Trophoblast cell (in vitro differentiated cells and primary cell): ENCODE measurements at regions not wholly inside any gene's neighbourhood (a gene's known extent, or its start where the extent isn't known, plus 50 kb on each side); places are given as distances from the start of the nearest gene placed in this dataset.

Experiments
- DNase-seq, 2 donors: peaks; one replicate each; pipeline ENCODE4 v3.0.0-alpha.2; 2016
- H2AFZ ChIP-seq: 2 replicates; pipeline ENCODE4 v1.6.1; 2013; ENCODE audit warnings: low read length, moderate library complexity, mild to moderate bottlenecking; ENCODE audit not compliant: insufficient read depth, poor library complexity
- H2AK5ac ChIP-seq: 2 replicates; pipeline ENCODE4 v1.6.1; 2013; ENCODE audit warnings: mild to moderate bottlenecking, low read length
- H2BK120ac ChIP-seq: 2 replicates; pipeline ENCODE4 v1.6.1; 2013; ENCODE audit warnings: low read length, mild to moderate bottlenecking, moderate library complexity; ENCODE audit not compliant: insufficient read depth, poor library complexity
- H2BK12ac ChIP-seq: 2 replicates; pipeline ENCODE4 v1.6.1; 2013; ENCODE audit warnings: mild to moderate bottlenecking, low read length, moderate library complexity
- H2BK5ac ChIP-seq: 2 replicates; pipeline ENCODE4 v1.6.1; 2013; ENCODE audit warnings: low read length, low read depth, moderate library complexity, mild to moderate bottlenecking; ENCODE audit not compliant: poor library complexity
- H3K14ac ChIP-seq: 2 replicates; pipeline ENCODE4 v1.6.1; 2013; ENCODE audit warnings: mild to moderate bottlenecking, low read length
- H3K18ac ChIP-seq: 2 replicates; pipeline ENCODE4 v1.6.1; 2013; ENCODE audit warnings: mild to moderate bottlenecking, low read length
- H3K23ac ChIP-seq: 2 replicates; pipeline ENCODE4 v1.6.1; 2013; ENCODE audit warnings: low read length
- H3K27ac ChIP-seq: 2 replicates; pipeline ENCODE4 v1.5.1; 2013; ENCODE audit warnings: low read depth, mild to moderate bottlenecking, inconsistent platforms, low read length, moderate library complexity
- H3K27me3 ChIP-seq: 2 replicates; pipeline ENCODE4 v1.6.1; 2013; ENCODE audit warnings: inconsistent platforms, mild to moderate bottlenecking, low read length, moderate library complexity; ENCODE audit not compliant: insufficient read depth
- H3K36me3 ChIP-seq, 2 experiments: 1 replicate in 1 of 2; 2 replicates in 1 of 2; pipeline ENCODE4 v1.6.1; 2013; ENCODE audit warnings: low read length in 2 of 2, mild to moderate bottlenecking in 2 of 2, moderate library complexity in 1 of 2; ENCODE audit not compliant: insufficient read depth in 2 of 2, control insufficient read depth in 1 of 2
- H3K4ac ChIP-seq: 2 replicates; pipeline ENCODE4 v1.6.1; 2013; ENCODE audit warnings: low read depth, mild to moderate bottlenecking, low read length, moderate library complexity
- H3K4me1 ChIP-seq, 2 experiments: 1 replicate in 1 of 2; 2 replicates in 1 of 2; pipeline ENCODE4 v1.6.1; 2013; ENCODE audit warnings: low read length in 2 of 2, mild to moderate bottlenecking in 2 of 2, moderate library complexity in 1 of 2; ENCODE audit not compliant: insufficient read depth in 2 of 2, control insufficient read depth in 1 of 2
- H3K4me2 ChIP-seq: 2 replicates; pipeline ENCODE4 v1.6.1; 2013; ENCODE audit warnings: inconsistent platforms, mild to moderate bottlenecking, low read length, moderate library complexity
- H3K4me3 ChIP-seq: 2 replicates; pipeline ENCODE4 v1.5.1; 2013; ENCODE audit warnings: mild to moderate bottlenecking, low read depth, low read length, inconsistent platforms
- H3K79me1 ChIP-seq: one replicate; pipeline ENCODE4 v1.6.1; 2013; ENCODE audit warnings: low read length
- H3K79me2 ChIP-seq: 2 replicates; pipeline ENCODE4 v1.6.1; 2013; ENCODE audit warnings: low read length, mild to moderate bottlenecking; ENCODE audit not compliant: control insufficient read depth, insufficient read depth, poor library complexity
- H3K9ac ChIP-seq: 2 replicates; pipeline ENCODE4 v1.6.1; 2013; ENCODE audit warnings: mild to moderate bottlenecking, low read length
- H3K9me3 ChIP-seq: 2 replicates; pipeline ENCODE4 v1.6.1; 2013; ENCODE audit warnings: low read depth, mild to moderate bottlenecking, control low read depth, inconsistent platforms, low read length; ENCODE audit not compliant: insufficient read depth
- H4K12ac ChIP-seq: 2 replicates; pipeline ENCODE4 v1.6.1; 2013; ENCODE audit warnings: low read depth, mild to moderate bottlenecking, low read length, moderate library complexity
- H4K8ac ChIP-seq: 2 replicates; pipeline ENCODE4 v1.6.1; 2013; ENCODE audit warnings: low read depth, mild to moderate bottlenecking, low read length, moderate library complexity
- H4K91ac ChIP-seq: one replicate; pipeline ENCODE4 v1.6.1; 2013; ENCODE audit warnings: low read depth, mild to moderate bottlenecking, low read length, moderate library complexity
- WGBS: extraction: QIAGEN DNeasy Blood & Tissue Kit; methylation state at CpG from one replicate; pipeline ENCODE4 v1.1.7; 2013; ENCODE audit warnings: missing lambda C conversion rate; ENCODE audit not compliant: insufficient read length, insufficient coverage; ENCODE audit errors: extremely low coverage; 5-methylcytosine and 5-hydroxymethylcytosine counted together

DNA sequence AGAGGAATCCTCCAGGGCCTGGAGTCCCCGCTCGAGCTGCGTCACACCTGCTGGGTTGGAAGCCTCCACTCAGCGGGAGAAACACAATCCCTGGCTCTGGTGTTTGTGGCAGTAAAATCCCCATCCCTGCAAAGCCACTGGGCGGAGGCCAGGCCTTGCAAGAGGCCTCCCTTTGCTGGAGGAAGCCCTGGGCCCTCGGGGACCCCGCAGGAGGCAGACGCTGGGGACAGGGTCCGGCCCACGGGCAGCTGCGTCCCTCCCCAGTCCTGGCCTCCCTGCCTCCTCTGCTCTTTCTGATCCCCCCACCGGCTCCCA, 194.7 kb downstream of the BRD1 start:
- peaks cover 0 to 3% of the 10 kb centered on the region in 2 experiments for H3K4me1 ChIP-seq
- no peak overlapping the region for H4K12ac ChIP-seq
- H3K9me3 ChIP-seq, result no peaks in the 10 kb centered on the region
- no peak overlapping the region for H3K9ac ChIP-seq
- no peaks in the 10 kb centered on the region for H3K27me3 ChIP-seq
- no peak overlapping the region for H2BK120ac ChIP-seq
- no peak for DNase-seq
- H2AK5ac ChIP-seq, result no peak overlapping the region
- H3K36me3 ChIP-seq, result no peaks in the 10 kb centered on the region
- H3K23ac ChIP-seq, result no peak overlapping the region
- H3K18ac ChIP-seq, result no peak overlapping the region
- no peak overlapping the region for H3K4me2 ChIP-seq
- no peaks in the 10 kb centered on the region for H3K79me1 ChIP-seq
- H3K4ac ChIP-seq, result no peak overlapping the region
- H2AFZ ChIP-seq, result no peak overlapping the region
- no peak overlapping the region for H4K8ac ChIP-seq
- no peak overlapping the region for H2BK5ac ChIP-seq
- no CpG with 5 or more reads among the region's 12 CpGs for WGBS
- H3K27ac ChIP-seq, result no peak overlapping the region
- no peak overlapping the region for H4K91ac ChIP-seq
- no peak overlapping the region for H2BK12ac ChIP-seq
- no peak overlapping the region for H3K4me3 ChIP-seq
- H3K79me2 ChIP-seq, result no peaks in the 10 kb centered on the region
- no peak overlapping the region for H3K14ac ChIP-seq

GRCh38 chr22:49632199-49633009, 195.3 kb downstream of the BRD1 start:
- Histone ChIP-seq H3K79me1 (no peaks in the 10 kb centered on the region), H4K8ac (peak overlapping the region; percentile 15), H3K18ac (no peak overlapping the region), H2BK12ac (no peak overlapping the region), H3K14ac (no peak overlapping the region), H2BK120ac (no peak overlapping the region), H3K36me3 (no peaks in the 10 kb centered on the region), H3K4me1 (peaks cover 0 to 3% of the 10 kb centered on the region in 2 experiments), H3K9me3 (no peaks in the 10 kb centered on the region), H4K91ac (no peak overlapping the region), H3K79me2 (no peaks in the 10 kb centered on the region), H2BK5ac (no peak overlapping the region), H4K12ac (no peak overlapping the region), H3K27ac (no peak overlapping the region), H2AFZ (peak overlapping the region; percentile 54), H3K4me2 (peak overlapping the region; percentile 70), H3K9ac (no peak overlapping the region), H3K4ac (no peak overlapping the region), H3K4me3 (peak overlapping the region; percentile 13), H3K23ac (no peak overlapping the region), H3K27me3 (no peaks in the 10 kb centered on the region), H2AK5ac (no peak overlapping the region)
- no CpG with 5 or more reads among the region's 51 CpGs for WGBS
- DNase-seq, result peak in 1 of 2 donors; percentile 66

DNA sequence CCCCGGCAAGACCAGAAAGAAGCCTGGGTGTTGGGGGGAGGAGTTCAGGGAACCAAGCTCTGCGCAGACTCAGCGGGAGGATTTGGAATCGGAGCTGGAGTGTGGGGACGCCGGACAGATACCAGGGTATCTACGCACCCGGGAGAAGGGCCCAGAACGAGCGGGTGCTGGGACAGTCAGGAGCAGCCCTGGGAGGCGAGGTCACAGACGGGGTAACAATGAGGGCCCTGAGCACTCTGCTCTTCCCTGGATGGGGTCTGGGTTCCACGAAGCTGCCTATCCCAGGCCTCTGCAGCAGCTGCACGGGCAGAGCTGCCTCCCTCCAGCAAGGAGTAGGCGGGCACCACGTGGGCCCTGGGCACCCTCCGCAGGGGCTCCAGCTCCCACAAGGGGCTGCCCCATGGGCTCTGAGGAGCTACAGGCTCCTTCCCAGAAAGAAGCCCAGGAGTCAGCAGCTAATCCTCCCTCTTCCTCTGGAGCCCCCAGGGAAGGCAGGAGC, 197.2 kb downstream of the BRD1 start:
- Histone ChIP-seq H3K27me3 (no peaks in the 10 kb centered on the region), H3K18ac (no peak overlapping the region), H3K4me3 (no peak overlapping the region)

DNA sequence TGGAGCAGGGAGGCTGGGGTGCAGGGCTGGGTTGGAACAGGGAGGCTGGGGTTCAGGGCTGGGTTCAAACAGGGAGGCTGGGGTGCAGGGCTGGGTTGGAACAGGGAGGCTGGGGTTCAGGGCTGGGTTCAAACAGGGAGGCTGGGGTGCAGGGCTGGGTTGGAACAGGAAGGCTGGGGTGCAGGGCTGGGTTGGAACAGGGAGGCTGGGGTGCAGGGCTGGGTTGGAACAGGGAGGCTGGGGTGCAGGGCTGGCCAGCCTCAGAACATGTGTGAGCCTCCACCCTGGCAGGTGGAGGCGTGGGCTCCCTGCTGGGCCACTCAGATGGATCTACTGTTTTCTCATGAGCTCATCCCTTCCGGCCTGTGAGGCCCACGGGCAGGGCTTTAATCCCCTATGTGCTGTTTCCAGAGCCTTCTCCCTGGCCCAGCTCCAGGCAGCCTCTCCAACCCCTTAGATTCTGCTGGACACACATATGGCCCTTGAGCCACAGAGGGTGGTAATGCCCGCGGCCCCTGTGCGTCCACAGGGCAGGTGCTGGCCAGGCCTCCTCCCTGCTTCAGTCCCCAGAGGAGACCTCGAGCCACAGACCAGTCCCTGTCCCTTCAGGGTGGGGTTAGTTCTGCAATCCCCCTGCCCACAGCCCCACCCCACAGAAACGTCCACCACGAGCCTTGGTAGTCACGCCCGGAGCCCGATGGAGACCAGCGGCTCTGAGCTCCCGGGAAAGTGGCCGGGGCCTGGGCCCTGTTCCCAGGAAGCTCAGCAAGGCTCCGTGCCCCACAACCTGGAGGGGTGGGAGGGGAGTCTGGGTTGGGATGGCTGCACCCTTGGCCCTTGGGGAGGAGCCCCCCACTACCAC, 197.9 kb downstream of the BRD1 start:
- Histone ChIP-seq H3K23ac (no peak overlapping the region), H3K4me1 (peaks cover 0 to 3% of the 10 kb centered on the region in 2 experiments), H3K4me3 (no peak overlapping the region), H3K79me1 (no peaks in the 10 kb centered on the region), H2BK12ac (no peak overlapping the region), H3K36me3 (no peaks in the 10 kb centered on the region), H3K27ac (no peak overlapping the region), H3K9ac (no peak overlapping the region), H3K4me2 (no peak overlapping the region), H3K27me3 (no peaks in the 10 kb centered on the region), H4K8ac (no peak overlapping the region), H2AK5ac (no peak overlapping the region), H3K9me3 (no peaks in the 10 kb centered on the region), H2BK5ac (no peak overlapping the region), H2BK120ac (no peak overlapping the region), H3K4ac (no peak overlapping the region), H4K12ac (no peak overlapping the region), H4K91ac (no peak overlapping the region), H3K18ac (no peak overlapping the region), H3K79me2 (no peaks in the 10 kb centered on the region), H2AFZ (no peak overlapping the region), H3K14ac (no peak overlapping the region)
- DNase-seq, result no peak
- no CpG with 5 or more reads among the region's 16 CpGs for whole genome bisulfite sequencing

More for the DNA sequence above, 197.2 kb downstream of the BRD1 start:
- no peak for DNase-seq
- H4K91ac ChIP-seq, result no peak overlapping the region
- no peak overlapping the region for H3K14ac ChIP-seq
- H3K79me1 ChIP-seq, result no peaks in the 10 kb centered on the region
- H3K4me1 ChIP-seq, result peaks cover 0 to 3% of the 10 kb centered on the region in 2 experiments
- H3K79me2 ChIP-seq, result no peaks in the 10 kb centered on the region
- no peak overlapping the region for H4K12ac ChIP-seq
- no peaks in the 10 kb centered on the region for H3K36me3 ChIP-seq
- H3K9me3 ChIP-seq, result no peaks in the 10 kb centered on the region
- no peak overlapping the region for H2BK5ac ChIP-seq
- no peak overlapping the region for H4K8ac ChIP-seq
- H2BK120ac ChIP-seq, result no peak overlapping the region
- H3K4me2 ChIP-seq, result no peak overlapping the region
- H3K9ac ChIP-seq, result no peak overlapping the region
- H3K27ac ChIP-seq, result no peak overlapping the region
- no peak overlapping the region for H2BK12ac ChIP-seq
- no peak overlapping the region for H3K4ac ChIP-seq
- no peak overlapping the region for H3K23ac ChIP-seq
- no peak overlapping the region for H2AK5ac ChIP-seq
- H2AFZ ChIP-seq, result no peak overlapping the region
- WGBS, result no CpG with 5 or more reads among the region's 17 CpGs
